ENCODE measurements at regions not wholly inside any gene's neighbourhood (a gene's known extent, or its start where the extent isn't known, plus 50 kb on each side); places are given as distances from the start of the nearest gene placed in this dataset.
"Not testable (repeated sequence)": the region's sequence is repeated elsewhere in the genome, so short reads cannot be mapped to it uniquely, and the experiment has no call there.

DNA sequence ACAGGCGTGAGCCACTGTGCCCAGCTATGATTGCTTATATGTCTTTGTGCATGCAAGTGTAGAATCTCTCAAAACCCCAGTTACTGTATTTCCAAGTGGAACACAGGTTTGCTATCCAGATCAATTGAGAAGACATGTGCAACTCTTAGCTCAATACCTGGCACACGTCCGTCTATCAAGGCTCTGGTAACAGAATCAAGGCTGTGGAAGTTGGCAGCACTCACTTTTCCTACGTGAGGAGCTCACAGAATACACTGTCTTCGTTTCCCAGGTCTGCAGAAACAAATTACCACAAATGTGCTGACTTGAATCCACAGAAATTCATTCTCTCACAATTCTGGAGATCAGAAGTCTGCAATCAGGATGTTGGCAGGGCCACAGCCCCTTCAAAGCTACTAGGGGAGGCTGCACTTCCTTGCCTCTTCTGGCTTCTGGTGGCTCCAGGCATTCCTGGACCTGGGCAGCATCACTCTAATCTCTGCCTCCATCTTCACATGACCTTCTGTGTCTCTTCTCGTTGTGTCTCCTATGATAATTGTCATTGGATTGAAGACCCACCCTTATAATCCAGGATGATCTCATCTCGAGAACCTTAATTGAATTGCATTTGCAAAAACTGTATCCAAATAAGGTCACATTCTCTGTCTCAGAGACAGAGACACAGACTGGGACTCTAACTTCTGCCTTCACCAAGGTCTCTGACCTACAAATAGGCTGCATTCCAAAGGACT, 84.8 kb upstream of the C7orf33 start:
- no peaks in the 10 kb centered on the region for H3K9me3 ChIP-seq
- H3K36me3 ChIP-seq, result no peaks in the 10 kb centered on the region
- peak; percentile 50 for DNase-seq (ENCODE audit: extremely low spot score)
- intact Hi-C loops (cut with DNase I), result loop anchor here (2.0 kb wide), 1 partner anchor 459 kb away; no protein-coding TSS in a partner anchor
- H3K27ac ChIP-seq (replicated peaks in 1 of 4), result no peak overlapping the region
- H3K27me3 ChIP-seq, result peaks cover 0 to 11% (median 3%) of the 10 kb centered on the region in 4 donors
- H3K4me3 ChIP-seq, result no peak overlapping the region
- H3K4me1 ChIP-seq, result no peaks in the 10 kb centered on the region
- 74% methylated on average over 7 of the region's 7 CpGs for WGBS
- no peak for TF ChIP-seq EP300 (IDR thresholded peaks at IDR 0.05)
- TF ChIP-seq POLR2AphosphoS5 (IDR thresholded peaks at IDR 0.05), result no peak
- TF ChIP-seq, protein P1, sequence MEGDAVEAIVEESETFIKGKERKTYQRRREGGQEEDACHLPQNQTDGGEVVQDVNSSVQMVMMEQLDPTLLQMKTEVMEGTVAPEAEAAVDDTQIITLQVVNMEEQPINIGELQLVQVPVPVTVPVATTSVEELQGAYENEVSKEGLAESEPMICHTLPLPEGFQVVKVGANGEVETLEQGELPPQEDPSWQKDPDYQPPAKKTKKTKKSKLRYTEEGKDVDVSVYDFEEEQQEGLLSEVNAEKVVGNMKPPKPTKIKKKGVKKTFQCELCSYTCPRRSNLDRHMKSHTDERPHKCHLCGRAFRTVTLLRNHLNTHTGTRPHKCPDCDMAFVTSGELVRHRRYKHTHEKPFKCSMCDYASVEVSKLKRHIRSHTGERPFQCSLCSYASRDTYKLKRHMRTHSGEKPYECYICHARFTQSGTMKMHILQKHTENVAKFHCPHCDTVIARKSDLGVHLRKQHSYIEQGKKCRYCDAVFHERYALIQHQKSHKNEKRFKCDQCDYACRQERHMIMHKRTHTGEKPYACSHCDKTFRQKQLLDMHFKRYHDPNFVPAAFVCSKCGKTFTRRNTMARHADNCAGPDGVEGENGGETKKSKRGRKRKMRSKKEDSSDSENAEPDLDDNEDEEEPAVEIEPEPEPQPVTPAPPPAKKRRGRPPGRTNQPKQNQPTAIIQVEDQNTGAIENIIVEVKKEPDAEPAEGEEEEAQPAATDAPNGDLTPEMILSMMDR (IDR thresholded peaks at IDR 0.05), result no peak
- TF ChIP-seq POLR2A (IDR thresholded peaks at IDR 0.05; ENCODE audit: low read depth), result no peak

DNA sequence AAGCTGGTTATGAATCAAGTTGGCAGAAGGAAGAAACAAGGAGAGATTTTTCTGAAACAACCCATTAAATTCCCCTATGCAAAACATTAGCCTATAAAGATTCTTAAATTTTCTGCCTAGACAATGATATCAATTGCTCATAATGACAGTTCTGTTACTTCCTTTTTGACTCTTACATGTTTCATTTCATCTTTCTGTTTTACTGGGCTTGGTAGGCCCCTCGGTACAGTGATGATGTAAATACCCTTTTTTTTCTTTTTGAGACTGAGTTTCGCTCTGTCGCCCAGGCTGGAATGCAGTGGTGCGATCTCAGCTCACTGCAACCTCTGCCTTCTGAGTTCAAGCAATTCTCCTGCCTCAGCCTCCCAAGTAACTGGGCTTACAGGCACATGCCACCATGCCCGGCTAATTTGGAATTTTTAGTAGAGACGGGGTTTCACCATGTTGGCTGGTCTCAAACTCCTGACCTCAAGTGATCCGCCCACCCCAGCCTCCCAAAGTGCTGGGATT, 83.4 kb upstream of the C7orf33 start:
- WGBS, result 89% methylated on average over 7 of the region's 7 CpGs
- H3K4me3 ChIP-seq; DNase-seq (ENCODE audit: extremely low spot score); H3K27me3 ChIP-seq; H3K9me3 ChIP-seq; H3K36me3 ChIP-seq; intact Hi-C loops (cut with DNase I); H3K27ac ChIP-seq (replicated peaks in 1 of 4); H3K4me1 ChIP-seq: not testable (repeated sequence)

DNA sequence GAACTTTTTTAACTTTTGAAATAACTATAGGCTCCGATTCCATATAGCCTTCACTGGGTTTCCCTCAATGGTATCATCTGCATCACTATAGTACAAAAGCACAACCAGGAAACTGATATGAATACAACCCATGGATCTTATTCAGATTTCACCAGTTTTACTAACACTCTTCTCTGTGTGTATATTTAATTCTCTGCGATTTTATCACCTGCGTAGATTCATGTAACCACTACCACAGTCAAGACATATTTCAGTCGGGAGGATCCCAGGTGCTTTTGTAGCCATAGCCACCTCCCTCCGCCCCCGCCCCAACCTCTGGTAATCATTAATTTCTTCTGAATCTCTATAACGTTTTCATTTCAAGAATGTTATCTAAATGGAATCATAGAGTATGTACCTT, 82.8 kb upstream of the C7orf33 start:
- Histone ChIP-seq H3K27ac (replicated peaks in 1 of 4) (no peak overlapping the region), H3K27me3 (no peaks in the 10 kb centered on the region), H3K36me3 (no peaks in the 10 kb centered on the region), H3K4me1 (no peaks in the 10 kb centered on the region), H3K9me3 (no peaks in the 10 kb centered on the region), H3K4me3 (no peak overlapping the region)
- WGBS, result 94% methylated on average over 7 of the region's 7 CpGs
- intact Hi-C loops (cut with DNase I), result no loop called here
- TF ChIP-seq, protein P1 (IDR thresholded peaks at IDR 0.05), result no peak
- TF ChIP-seq POLR2AphosphoS5 (IDR thresholded peaks at IDR 0.05), result no peak
- no peak for TF ChIP-seq POLR2A (IDR thresholded peaks at IDR 0.05; ENCODE audit: low read depth)
- TF ChIP-seq EP300 (IDR thresholded peaks at IDR 0.05), result no peak
- DNase-seq (ENCODE audit: extremely low spot score), result no peak

DNA sequence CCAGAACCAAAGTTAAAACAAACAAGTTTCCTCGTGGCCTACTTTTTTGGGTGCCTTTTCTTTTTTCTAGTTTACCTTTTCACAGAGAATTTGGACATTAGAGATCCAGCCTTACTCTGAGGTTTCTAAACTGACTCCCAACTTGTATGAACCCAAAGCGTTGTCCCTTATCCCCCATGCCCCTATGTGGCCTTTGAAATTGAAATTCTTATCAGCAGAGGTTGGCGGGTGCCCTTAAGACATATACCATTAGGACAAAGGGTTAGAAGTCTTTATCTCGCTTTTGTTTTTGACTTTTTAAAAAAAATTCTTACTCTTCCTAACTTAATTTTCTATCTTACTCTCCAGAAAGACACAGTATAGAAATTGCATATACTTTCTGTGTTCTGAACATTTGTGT, 76.3 kb upstream of the C7orf33 start:
- no peaks in the 10 kb centered on the region for H3K4me1 ChIP-seq
- TF ChIP-seq POLR2A (IDR thresholded peaks at IDR 0.05; ENCODE audit: low read depth) (no peak), EP300 (IDR thresholded peaks at IDR 0.05) (no peak), POLR2AphosphoS5 (IDR thresholded peaks at IDR 0.05) (no peak)
- TF ChIP-seq, protein P1 (IDR thresholded peaks at IDR 0.05), result no peak
- 80% methylated on average over 4 of the region's 4 CpGs for WGBS
- H3K27me3 ChIP-seq, result peaks cover 0 to 4% (median 0%) of the 10 kb centered on the region in 4 donors
- DNase-seq (ENCODE audit: extremely low spot score), result no peak
- H3K4me3 ChIP-seq, result no peak overlapping the region
- intact Hi-C loops (cut with DNase I), result no loop called here
- no peak overlapping the region for H3K27ac ChIP-seq (replicated peaks in 1 of 4)
- H3K9me3 ChIP-seq, result no peaks in the 10 kb centered on the region
- no peaks in the 10 kb centered on the region for H3K36me3 ChIP-seq

DNA sequence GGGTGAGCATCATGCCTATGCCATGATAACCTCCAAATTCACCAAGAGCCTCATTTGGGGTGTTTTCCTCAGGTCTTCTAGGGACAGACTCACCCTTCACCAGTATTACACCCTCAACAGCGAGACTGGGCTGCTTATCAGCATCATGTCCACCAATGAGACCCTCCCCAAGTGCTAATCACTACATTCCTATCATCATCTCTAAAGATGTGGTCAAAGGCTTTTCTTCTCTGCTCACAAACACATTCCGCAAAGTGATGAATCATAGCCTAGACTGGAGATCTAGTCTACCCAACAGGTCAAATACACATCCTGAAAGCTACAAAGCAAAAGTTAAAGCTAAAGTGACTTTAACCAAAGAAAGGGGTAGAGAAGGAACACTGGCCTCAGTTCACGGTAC, 75.3 kb upstream of the C7orf33 start:
- no peaks in the 10 kb centered on the region for H3K9me3 ChIP-seq
- no peak for DNase-seq (ENCODE audit: extremely low spot score)
- no peak overlapping the region for H3K27ac ChIP-seq (replicated peaks in 1 of 4)
- H3K4me3 ChIP-seq, result no peak overlapping the region
- no peaks in the 10 kb centered on the region for H3K36me3 ChIP-seq
- intact Hi-C loops (cut with DNase I), result no loop called here
- H3K4me1 ChIP-seq, result no peaks in the 10 kb centered on the region
- H3K27me3 ChIP-seq, result peaks cover 0 to 4% (median 0%) of the 10 kb centered on the region in 4 donors
- TF ChIP-seq POLR2A (IDR thresholded peaks at IDR 0.05; ENCODE audit: low read depth) (no peak), POLR2AphosphoS5 (IDR thresholded peaks at IDR 0.05) (no peak), EP300 (IDR thresholded peaks at IDR 0.05) (no peak)
- TF ChIP-seq, protein P1 (IDR thresholded peaks at IDR 0.05), result no peak
- WGBS, result 86% methylated on average over 3 of the region's 3 CpGs
